ENCODE measurements at regions not wholly inside any gene's neighbourhood (a gene's known extent, or its start where the extent isn't known, plus 50 kb on each side); places are given as distances from the start of the nearest gene placed in this dataset.

GRCh38 chr9:28801144-28801799, 1228.0 kb upstream of the C9orf72 start:
- Histone ChIP-seq H3K14ac (ENCODE audit: low read length in 2 of 2) (no peak overlapping the region), H3K36me3 (ENCODE audit: control insufficient read depth in 1 of 2, insufficient read depth in 2 of 2, low read depth in 1 of 2, low read length in 2 of 2) (no peaks in the 10 kb centered on the region)
- 91% methylated on average over 1 of the region's 1 CpG for WGBS

DNA sequence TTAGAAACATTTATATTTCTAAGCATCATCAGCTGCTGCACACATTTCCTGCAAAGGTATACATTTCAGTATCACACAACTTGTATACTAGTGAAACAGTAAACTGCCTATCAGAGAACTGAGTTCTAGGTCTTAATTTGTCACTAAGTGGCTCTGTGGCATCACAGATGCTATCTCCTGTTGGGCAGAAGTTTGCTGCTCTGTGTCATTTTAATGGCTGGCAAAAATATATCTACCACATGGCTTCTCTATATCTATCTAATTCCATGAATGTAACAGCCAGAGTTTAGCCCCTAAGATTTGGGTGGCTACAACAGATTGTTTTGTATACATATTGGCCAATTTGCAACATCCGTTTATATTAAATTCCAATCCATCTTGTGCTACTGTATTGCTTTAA, 1231.9 kb upstream of the C9orf72 start:
- H3K23ac ChIP-seq (ENCODE audit: low read length in 2 of 2): no peak overlapping the region
- no peak overlapping the region for H2BK12ac ChIP-seq (ENCODE audit: low read length in 2 of 2)
- H3K4me1 ChIP-seq (ENCODE audit: control insufficient read depth, insufficient read depth, low read depth, low read length): no peaks in the 10 kb centered on the region
- no peaks in the 10 kb centered on the region for H3K36me3 ChIP-seq (ENCODE audit: control insufficient read depth in 1 of 2, insufficient read depth in 2 of 2, low read depth in 1 of 2, low read length in 2 of 2)
- no peak overlapping the region for H3K9ac ChIP-seq (ENCODE audit: low read length)
- no CpG with 5 or more reads among the region's 1 CpG for WGBS
- H3K79me1 ChIP-seq (replicated peaks; ENCODE audit: low read length, poor library complexity, severe bottlenecking): no peaks in the 10 kb centered on the region
- H3K4me2 ChIP-seq (ENCODE audit: low read length, poor library complexity, severe bottlenecking): no peak overlapping the region
- no peak overlapping the region for H3K18ac ChIP-seq (ENCODE audit: low read depth in 1 of 2, low read length in 2 of 2)
- H3K4me3 ChIP-seq (ENCODE audit: insufficient read depth in 1 of 2, low read depth in 1 of 2, low read length in 2 of 2): no peak overlapping the region
- H3K27ac ChIP-seq (ENCODE audit: low read length, poor library complexity, severe bottlenecking): no peak overlapping the region
- no peak overlapping the region for H2BK5ac ChIP-seq (ENCODE audit: low read depth, low read length, poor library complexity, severe bottlenecking)
- H2BK120ac ChIP-seq (ENCODE audit: low read depth, low read length): no peak overlapping the region
- no peak overlapping the region for H4K8ac ChIP-seq (ENCODE audit: low read length)
- no peak overlapping the region for H2AFZ ChIP-seq (ENCODE audit: low read depth, low read length)
- no peak for DNase-seq
- H3K27me3 ChIP-seq (ENCODE audit: control insufficient read depth in 1 of 2, insufficient read depth in 1 of 2, low read length in 2 of 2): no peaks in the 10 kb centered on the region
- H2AK5ac ChIP-seq (ENCODE audit: low read length, severe bottlenecking): no peak overlapping the region
- no peak overlapping the region for H3K4ac ChIP-seq (ENCODE audit: low read depth in 1 of 2, low read length in 2 of 2)
- H4K91ac ChIP-seq (ENCODE audit: low read length): no peak overlapping the region
- no peak overlapping the region for H3K14ac ChIP-seq (ENCODE audit: low read length in 2 of 2)
- no peaks in the 10 kb centered on the region for H3K9me3 ChIP-seq (ENCODE audit: control insufficient read depth, low read length)
- no peak overlapping the region for H2BK15ac ChIP-seq (ENCODE audit: low read depth, poor library complexity, severe bottlenecking)

More at GRCh38 chr9:28801144-28801799, 1228.0 kb upstream of the C9orf72 start:
- Histone ChIP-seq H3K9me3 (ENCODE audit: control insufficient read depth, low read length) (no peaks in the 10 kb centered on the region), H3K23ac (ENCODE audit: low read length in 2 of 2) (no peak overlapping the region), H2AK5ac (ENCODE audit: low read length, severe bottlenecking) (no peak overlapping the region), H3K79me1 (replicated peaks; ENCODE audit: low read length, poor library complexity, severe bottlenecking) (no peaks in the 10 kb centered on the region), H2BK120ac (ENCODE audit: low read depth, low read length) (no peak overlapping the region), H3K27ac (ENCODE audit: low read length, poor library complexity, severe bottlenecking) (no peak overlapping the region), H3K4ac (ENCODE audit: low read depth in 1 of 2, low read length in 2 of 2) (no peak overlapping the region), H2AFZ (ENCODE audit: low read depth, low read length) (no peak overlapping the region), H2BK5ac (ENCODE audit: low read depth, low read length, poor library complexity, severe bottlenecking) (no peak overlapping the region), H3K4me3 (ENCODE audit: insufficient read depth in 1 of 2, low read depth in 1 of 2, low read length in 2 of 2) (no peak overlapping the region), H3K4me1 (ENCODE audit: control insufficient read depth, insufficient read depth, low read depth, low read length) (no peaks in the 10 kb centered on the region), H2BK15ac (ENCODE audit: low read depth, poor library complexity, severe bottlenecking) (no peak overlapping the region), H4K8ac (ENCODE audit: low read length) (no peak overlapping the region), H4K91ac (ENCODE audit: low read length) (no peak overlapping the region), H2BK12ac (ENCODE audit: low read length in 2 of 2) (no peak overlapping the region), H3K27me3 (ENCODE audit: control insufficient read depth in 1 of 2, insufficient read depth in 1 of 2, low read length in 2 of 2) (no peaks in the 10 kb centered on the region), H3K4me2 (ENCODE audit: low read length, poor library complexity, severe bottlenecking) (no peak overlapping the region), H3K18ac (ENCODE audit: low read depth in 1 of 2, low read length in 2 of 2) (no peak overlapping the region), H3K9ac (ENCODE audit: low read length) (no peak overlapping the region)
- no peak for DNase-seq

DNA sequence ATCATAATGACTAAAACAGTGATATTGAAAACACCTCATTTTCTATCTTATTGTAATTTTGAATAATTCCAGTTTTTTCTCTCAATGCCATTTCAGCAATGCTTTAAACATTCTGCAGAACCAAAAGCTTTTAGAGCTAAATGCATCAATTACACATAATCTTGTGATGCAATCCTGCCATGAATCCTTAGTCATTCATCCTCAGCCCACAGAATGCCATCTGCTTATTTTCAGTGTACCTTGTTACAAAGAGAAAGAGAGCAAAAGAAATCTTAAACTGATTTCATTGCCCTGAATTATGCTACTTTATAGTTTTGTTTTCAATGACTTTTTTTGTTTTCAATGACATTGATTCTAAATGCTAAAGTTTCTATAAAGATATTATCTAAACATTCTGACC, 1234.8 kb upstream of the C9orf72 start:
- DNase-seq: peak; percentile 87
- Histone ChIP-seq H2BK12ac (ENCODE audit: low read length in 2 of 2) (no peak overlapping the region), H4K8ac (ENCODE audit: low read length) (no peak overlapping the region), H2BK15ac (ENCODE audit: low read depth, poor library complexity, severe bottlenecking) (no peak overlapping the region), H3K4ac (ENCODE audit: low read depth in 1 of 2, low read length in 2 of 2) (no peak overlapping the region), H3K23ac (ENCODE audit: low read length in 2 of 2) (no peak overlapping the region), H3K14ac (ENCODE audit: low read length in 2 of 2) (no peak overlapping the region), H3K4me3 (ENCODE audit: insufficient read depth in 1 of 2, low read depth in 1 of 2, low read length in 2 of 2) (no peak overlapping the region), H3K9me3 (ENCODE audit: control insufficient read depth, low read length) (no peaks in the 10 kb centered on the region), H3K79me1 (replicated peaks; ENCODE audit: low read length, poor library complexity, severe bottlenecking) (no peaks in the 10 kb centered on the region), H2AK5ac (ENCODE audit: low read length, severe bottlenecking) (no peak overlapping the region), H4K91ac (ENCODE audit: low read length) (no peak overlapping the region), H3K27ac (ENCODE audit: low read length, poor library complexity, severe bottlenecking) (no peak overlapping the region), H3K4me1 (ENCODE audit: control insufficient read depth, insufficient read depth, low read depth, low read length) (no peaks in the 10 kb centered on the region), H2BK5ac (ENCODE audit: low read depth, low read length, poor library complexity, severe bottlenecking) (no peak overlapping the region), H3K18ac (ENCODE audit: low read depth in 1 of 2, low read length in 2 of 2) (no peak overlapping the region), H2BK120ac (ENCODE audit: low read depth, low read length) (no peak overlapping the region), H3K27me3 (ENCODE audit: control insufficient read depth in 1 of 2, insufficient read depth in 1 of 2, low read length in 2 of 2) (no peaks in the 10 kb centered on the region), H3K9ac (ENCODE audit: low read length) (no peak overlapping the region), H3K4me2 (ENCODE audit: low read length, poor library complexity, severe bottlenecking) (no peak overlapping the region), H3K36me3 (ENCODE audit: control insufficient read depth in 1 of 2, insufficient read depth in 2 of 2, low read depth in 1 of 2, low read length in 2 of 2) (no peaks in the 10 kb centered on the region), H2AFZ (ENCODE audit: low read depth, low read length) (no peak overlapping the region)

DNA sequence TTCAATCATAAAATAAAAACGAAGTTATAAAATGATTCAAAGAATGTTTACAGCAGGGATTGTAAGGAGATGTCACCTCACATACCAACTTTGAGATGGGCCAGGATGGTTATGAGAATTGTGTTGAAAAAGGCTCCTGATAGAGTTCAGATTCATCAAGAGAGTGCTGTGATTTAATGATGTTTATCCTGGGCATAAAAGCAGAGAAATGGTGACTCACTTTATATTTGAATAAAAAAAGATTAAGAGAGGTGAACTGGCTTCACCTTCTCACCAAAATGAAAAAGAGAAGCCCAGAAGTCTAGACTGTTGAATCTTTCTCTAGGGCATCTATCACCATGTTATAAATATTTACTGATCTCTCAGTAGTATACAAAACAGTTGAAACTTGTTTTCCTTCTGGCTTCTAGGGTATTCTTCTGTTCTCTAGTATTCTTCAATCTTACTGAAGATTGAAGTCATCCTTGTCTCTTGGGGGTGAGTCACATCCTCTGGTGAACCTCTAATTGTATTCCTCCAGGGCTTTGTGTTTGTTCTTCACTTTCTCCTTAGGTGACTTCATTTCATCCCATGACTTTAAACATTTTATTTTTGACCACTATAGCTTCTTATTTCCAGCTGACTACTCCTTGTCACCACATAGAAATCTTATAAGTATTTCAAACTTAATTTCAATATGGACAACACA, 1237.3 kb upstream of the C9orf72 start:
- no peak overlapping the region for H3K4me2 ChIP-seq (ENCODE audit: low read length, poor library complexity, severe bottlenecking)
- no peaks in the 10 kb centered on the region for H3K27me3 ChIP-seq (ENCODE audit: control insufficient read depth in 1 of 2, insufficient read depth in 1 of 2, low read length in 2 of 2)
- no peak overlapping the region for H2AK5ac ChIP-seq (ENCODE audit: low read length, severe bottlenecking)
- H3K4ac ChIP-seq (ENCODE audit: low read depth in 1 of 2, low read length in 2 of 2): no peak overlapping the region
- 44% methylated on average over 1 of the region's 1 CpG for WGBS
- peak overlapping the region; percentile 17 for H3K27ac ChIP-seq (ENCODE audit: low read length, poor library complexity, severe bottlenecking)
- H3K4me3 ChIP-seq (ENCODE audit: insufficient read depth in 1 of 2, low read depth in 1 of 2, low read length in 2 of 2): no peak overlapping the region
- H4K8ac ChIP-seq (ENCODE audit: low read length): no peak overlapping the region
- H2AFZ ChIP-seq (ENCODE audit: low read depth, low read length): no peak overlapping the region
- no peak overlapping the region for H2BK12ac ChIP-seq (ENCODE audit: low read length in 2 of 2)
- no peak overlapping the region for H3K9ac ChIP-seq (ENCODE audit: low read length)
- H2BK120ac ChIP-seq (ENCODE audit: low read depth, low read length): no peak overlapping the region
- H3K23ac ChIP-seq (ENCODE audit: low read length in 2 of 2): no peak overlapping the region
- H3K36me3 ChIP-seq (ENCODE audit: control insufficient read depth in 1 of 2, insufficient read depth in 2 of 2, low read depth in 1 of 2, low read length in 2 of 2): no peaks in the 10 kb centered on the region
- H3K9me3 ChIP-seq (ENCODE audit: control insufficient read depth, low read length): no peaks in the 10 kb centered on the region
- no peak overlapping the region for H3K14ac ChIP-seq (ENCODE audit: low read length in 2 of 2)
- no peaks in the 10 kb centered on the region for H3K79me1 ChIP-seq (replicated peaks; ENCODE audit: low read length, poor library complexity, severe bottlenecking)
- H3K4me1 ChIP-seq (ENCODE audit: control insufficient read depth, insufficient read depth, low read depth, low read length): no peaks in the 10 kb centered on the region
- H2BK5ac ChIP-seq (ENCODE audit: low read depth, low read length, poor library complexity, severe bottlenecking): no peak overlapping the region
- H3K18ac ChIP-seq (ENCODE audit: low read depth in 1 of 2, low read length in 2 of 2): no peak overlapping the region
- peak; percentile 75 for DNase-seq
- no peak overlapping the region for H2BK15ac ChIP-seq (ENCODE audit: low read depth, poor library complexity, severe bottlenecking)
- no peak overlapping the region for H4K91ac ChIP-seq (ENCODE audit: low read length)
